DND-41 (cell line): ENCODE measurements at regions not wholly inside any gene's neighbourhood (a gene's known extent, or its start where the extent isn't known, plus 50 kb on each side); places are given as distances from the start of the nearest gene placed in this dataset.

Experiments
- EZH2 ChIP-seq: IDR thresholded peaks from 3 replicates; pipeline ENCODE4 v1.6.1; 2012; ENCODE audit warnings: borderline replicate concordance, low read depth, mild to moderate bottlenecking, moderate library complexity, low read length, inconsistent platforms; ENCODE audit not compliant: severe bottlenecking
- TF ChIP-seq, protein P1 (sequence below): IDR thresholded peaks from 2 replicates; pipeline ENCODE4 v1.5.1; 2012; ENCODE audit warnings: borderline replicate concordance, low read length, moderate library complexity, mild to moderate bottlenecking; ENCODE audit not compliant: poor library complexity, severe bottlenecking; ENCODE audit errors: extremely low read depth

DNA sequence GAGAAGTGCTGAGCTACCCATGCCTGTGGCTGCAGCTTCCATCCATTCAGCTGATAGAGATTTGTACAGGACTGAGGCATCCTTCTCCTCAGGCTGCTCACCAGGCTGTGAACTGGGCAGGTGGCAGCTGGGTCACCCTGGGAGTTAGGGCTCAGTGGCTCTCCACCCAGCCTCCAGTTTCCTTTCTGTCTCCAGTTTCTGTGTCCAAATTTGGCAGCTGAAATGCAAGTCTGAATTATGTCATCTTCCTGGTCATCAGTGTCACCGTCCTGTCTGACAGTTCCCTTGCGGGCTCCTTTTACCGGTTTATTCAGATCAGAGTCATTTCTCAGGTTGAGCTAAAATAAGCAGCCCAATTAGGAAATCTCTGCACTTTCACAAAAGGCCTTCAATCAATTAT, 93.3 kb downstream of the EDN1 start:
- TF ChIP-seq, protein P1, sequence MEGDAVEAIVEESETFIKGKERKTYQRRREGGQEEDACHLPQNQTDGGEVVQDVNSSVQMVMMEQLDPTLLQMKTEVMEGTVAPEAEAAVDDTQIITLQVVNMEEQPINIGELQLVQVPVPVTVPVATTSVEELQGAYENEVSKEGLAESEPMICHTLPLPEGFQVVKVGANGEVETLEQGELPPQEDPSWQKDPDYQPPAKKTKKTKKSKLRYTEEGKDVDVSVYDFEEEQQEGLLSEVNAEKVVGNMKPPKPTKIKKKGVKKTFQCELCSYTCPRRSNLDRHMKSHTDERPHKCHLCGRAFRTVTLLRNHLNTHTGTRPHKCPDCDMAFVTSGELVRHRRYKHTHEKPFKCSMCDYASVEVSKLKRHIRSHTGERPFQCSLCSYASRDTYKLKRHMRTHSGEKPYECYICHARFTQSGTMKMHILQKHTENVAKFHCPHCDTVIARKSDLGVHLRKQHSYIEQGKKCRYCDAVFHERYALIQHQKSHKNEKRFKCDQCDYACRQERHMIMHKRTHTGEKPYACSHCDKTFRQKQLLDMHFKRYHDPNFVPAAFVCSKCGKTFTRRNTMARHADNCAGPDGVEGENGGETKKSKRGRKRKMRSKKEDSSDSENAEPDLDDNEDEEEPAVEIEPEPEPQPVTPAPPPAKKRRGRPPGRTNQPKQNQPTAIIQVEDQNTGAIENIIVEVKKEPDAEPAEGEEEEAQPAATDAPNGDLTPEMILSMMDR = no peak
- no peak for TF ChIP-seq EZH2
